ENCODE measurements at regions not wholly inside any gene's neighbourhood (a gene's known extent, or its start where the extent isn't known, plus 50 kb on each side); places are given as distances from the start of the nearest gene placed in this dataset.

GRCh38 chr1:102099916-102100315 is 103.2 kb upstream of the OLFM3 start:
- TF ChIP-seq POLR2A (IDR thresholded peaks at IDR 0.05) = no peak
- TF ChIP-seq, protein P1, sequence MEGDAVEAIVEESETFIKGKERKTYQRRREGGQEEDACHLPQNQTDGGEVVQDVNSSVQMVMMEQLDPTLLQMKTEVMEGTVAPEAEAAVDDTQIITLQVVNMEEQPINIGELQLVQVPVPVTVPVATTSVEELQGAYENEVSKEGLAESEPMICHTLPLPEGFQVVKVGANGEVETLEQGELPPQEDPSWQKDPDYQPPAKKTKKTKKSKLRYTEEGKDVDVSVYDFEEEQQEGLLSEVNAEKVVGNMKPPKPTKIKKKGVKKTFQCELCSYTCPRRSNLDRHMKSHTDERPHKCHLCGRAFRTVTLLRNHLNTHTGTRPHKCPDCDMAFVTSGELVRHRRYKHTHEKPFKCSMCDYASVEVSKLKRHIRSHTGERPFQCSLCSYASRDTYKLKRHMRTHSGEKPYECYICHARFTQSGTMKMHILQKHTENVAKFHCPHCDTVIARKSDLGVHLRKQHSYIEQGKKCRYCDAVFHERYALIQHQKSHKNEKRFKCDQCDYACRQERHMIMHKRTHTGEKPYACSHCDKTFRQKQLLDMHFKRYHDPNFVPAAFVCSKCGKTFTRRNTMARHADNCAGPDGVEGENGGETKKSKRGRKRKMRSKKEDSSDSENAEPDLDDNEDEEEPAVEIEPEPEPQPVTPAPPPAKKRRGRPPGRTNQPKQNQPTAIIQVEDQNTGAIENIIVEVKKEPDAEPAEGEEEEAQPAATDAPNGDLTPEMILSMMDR (IDR thresholded peaks at IDR 0.05) = no peak
